Mucosa of stomach (tissue), 1 donor: ENCODE measurements at regions not wholly inside any gene's neighbourhood (a gene's known extent, or its start where the extent isn't known, plus 50 kb on each side); places are given as distances from the start of the nearest gene placed in this dataset.

ENCODE experiments used
- H3K27me3 ChIP-seq: one replicate; pipeline ENCODE4 v1.7.0; 2013; ENCODE audit warnings: mild to moderate bottlenecking, low read length; ENCODE audit not compliant: control insufficient read depth, insufficient read depth
- H3K36me3 ChIP-seq: one replicate; pipeline ENCODE4 v1.7.0; 2013; ENCODE audit warnings: low read length; ENCODE audit not compliant: control insufficient read depth, insufficient read depth
- H3K4me1 ChIP-seq: one replicate; pipeline ENCODE4 v1.7.0; 2013; ENCODE audit warnings: mild to moderate bottlenecking, low read length; ENCODE audit not compliant: control insufficient read depth, insufficient read depth
- H3K4me3 ChIP-seq: one replicate; pipeline ENCODE4 v1.7.0; 2013; ENCODE audit warnings: low read length
- H3K9ac ChIP-seq: one replicate; pipeline ENCODE4 v1.7.0; 2013; ENCODE audit warnings: mild to moderate bottlenecking, low read length, moderate library complexity
- H3K9me3 ChIP-seq: one replicate; pipeline ENCODE4 v1.7.0; 2013; ENCODE audit warnings: mild to moderate bottlenecking, low read length, moderate library complexity; ENCODE audit not compliant: control insufficient read depth
- donor health status: Pancreatic carcinoma.

DNA sequence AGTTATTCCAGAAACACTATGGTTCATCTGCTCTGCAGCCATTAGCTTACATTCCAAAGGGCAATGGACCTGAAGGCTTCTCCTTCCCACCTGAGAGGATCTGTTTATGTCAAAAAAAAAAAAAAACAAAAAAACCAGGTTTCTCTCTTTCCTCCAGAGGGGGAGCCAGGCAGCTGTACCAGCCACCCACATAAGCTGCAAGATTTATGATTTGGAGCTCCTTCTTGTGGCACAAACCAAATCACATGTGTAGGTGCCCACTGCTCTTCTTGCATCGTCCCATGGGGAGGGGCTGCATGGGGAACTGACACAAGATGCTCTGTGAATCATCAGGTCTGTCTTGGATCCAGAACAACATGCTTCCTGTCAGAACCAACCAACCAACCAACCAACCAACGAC is 231.6 kb upstream of the IGFBP3 start:
- Histone ChIP-seq H3K4me3 (no peak overlapping the region), H3K9me3 (no peaks in the 10 kb centered on the region), H3K9ac (no peak overlapping the region), H3K4me1 (peaks cover 18% of the 10 kb centered on the region), H3K36me3 (no peaks in the 10 kb centered on the region), H3K27me3 (no peaks in the 10 kb centered on the region)

DNA sequence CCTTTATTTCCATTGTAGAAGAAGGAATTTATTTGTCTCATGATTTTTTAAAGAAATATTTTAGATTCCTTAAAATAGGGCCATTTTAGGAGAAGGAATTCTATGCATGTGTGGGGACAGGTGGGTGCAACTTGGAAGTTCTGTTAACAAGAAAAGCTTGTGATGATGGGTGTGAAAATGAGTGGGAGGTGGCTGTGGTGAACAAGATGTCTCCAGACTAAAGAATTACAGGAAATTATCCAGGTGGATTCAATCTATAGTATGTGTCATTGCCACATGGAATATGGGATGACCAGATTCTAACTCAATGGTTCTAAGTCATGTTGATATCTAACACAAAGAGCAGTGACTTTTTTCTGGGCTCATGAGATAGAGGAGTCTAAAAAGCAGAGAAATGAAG is 229.6 kb upstream of the IGFBP3 start:
- no peaks in the 10 kb centered on the region for H3K36me3 ChIP-seq
- no peak overlapping the region for H3K4me3 ChIP-seq
- no peaks in the 10 kb centered on the region for H3K9me3 ChIP-seq
- H3K4me1 ChIP-seq, result peaks cover 18% of the 10 kb centered on the region
- H3K27me3 ChIP-seq, result no peaks in the 10 kb centered on the region
- no peak overlapping the region for H3K9ac ChIP-seq

DNA sequence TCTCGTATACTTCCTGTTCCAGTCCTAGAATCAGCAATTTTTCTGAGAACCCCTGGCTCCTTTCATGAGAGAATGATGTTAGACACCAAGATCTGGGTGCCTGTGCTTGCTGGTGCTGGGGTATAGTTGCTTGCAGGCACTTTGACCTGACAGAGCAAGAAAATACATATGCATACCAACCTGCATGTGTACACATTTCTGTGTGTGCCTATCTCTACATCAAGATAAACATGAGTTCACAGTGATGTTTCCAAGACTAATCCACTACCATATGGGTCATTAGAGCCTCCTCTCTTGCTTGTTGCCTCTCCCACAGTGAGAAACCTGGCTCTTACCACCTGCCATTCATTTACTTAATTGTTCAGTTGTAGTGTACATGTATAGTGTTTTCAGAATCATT is 229.1 kb upstream of the IGFBP3 start:
- Histone ChIP-seq H3K4me3 (no peak overlapping the region), H3K9me3 (no peaks in the 10 kb centered on the region), H3K36me3 (no peaks in the 10 kb centered on the region), H3K9ac (no peak overlapping the region), H3K4me1 (peaks cover 16% of the 10 kb centered on the region), H3K27me3 (no peaks in the 10 kb centered on the region)

DNA sequence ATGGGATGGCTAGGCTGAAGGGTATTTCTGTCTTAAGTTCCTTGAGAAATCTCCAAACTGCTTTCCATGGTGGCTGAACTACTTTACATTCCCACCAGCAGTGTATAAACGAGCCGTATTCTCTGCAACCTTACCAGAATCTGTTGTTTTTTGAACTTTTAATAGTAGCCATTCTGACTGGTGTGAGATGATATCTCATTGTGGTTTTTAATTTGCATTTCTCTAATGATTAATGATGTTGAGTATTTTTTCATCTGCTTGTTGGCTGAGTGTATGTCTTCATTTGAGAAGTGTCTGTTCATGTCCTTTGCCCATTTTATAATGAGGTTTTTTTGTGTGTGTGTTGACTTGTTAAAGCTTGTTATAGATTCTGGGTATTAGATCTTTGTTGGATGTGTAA is 226.8 kb upstream of the IGFBP3 start:
- Histone ChIP-seq H3K4me3 (no peak overlapping the region), H3K36me3 (no peaks in the 10 kb centered on the region), H3K4me1 (no peaks in the 10 kb centered on the region), H3K27me3 (no peaks in the 10 kb centered on the region), H3K9ac (no peak overlapping the region), H3K9me3 (no peaks in the 10 kb centered on the region)

DNA sequence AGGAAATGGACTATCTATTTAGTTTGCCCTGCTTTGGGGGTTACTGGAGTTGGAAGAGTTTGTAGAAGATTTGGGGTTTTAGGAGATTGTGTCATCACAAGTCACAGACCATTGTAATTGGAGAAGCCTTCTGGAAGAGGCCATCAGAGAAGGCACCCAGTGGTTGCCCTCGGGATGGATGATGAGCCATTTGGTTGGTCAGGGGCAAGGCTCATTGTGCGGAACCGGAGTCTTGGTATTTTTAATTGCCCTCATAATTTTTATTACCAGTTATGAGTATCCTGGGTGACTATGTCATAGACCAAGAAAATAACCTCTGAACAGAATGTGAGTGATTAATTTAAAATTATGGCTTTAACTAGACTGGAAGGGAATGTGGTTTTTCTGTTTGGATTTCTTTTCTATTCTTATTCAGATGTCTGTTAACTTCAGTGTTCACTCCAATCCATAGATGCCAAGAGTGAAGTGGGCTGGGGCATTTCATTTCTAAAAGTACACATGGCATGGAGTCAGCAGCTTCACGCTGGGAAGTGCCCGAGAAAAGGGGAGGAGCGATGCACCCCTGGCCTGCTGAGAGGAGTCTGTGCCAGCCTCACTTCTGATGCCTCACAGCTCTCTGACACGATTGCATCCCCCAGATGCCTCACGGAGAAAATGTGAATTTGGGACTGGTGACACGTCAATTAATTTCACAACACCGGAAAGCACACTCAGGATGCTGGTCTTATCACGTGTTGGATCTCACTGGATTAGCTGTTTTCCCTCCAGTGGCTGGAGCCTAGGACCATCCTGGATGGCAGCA is 225.6 kb upstream of the IGFBP3 start:
- Histone ChIP-seq H3K4me1 (no peaks in the 10 kb centered on the region), H3K27me3 (no peaks in the 10 kb centered on the region), H3K9me3 (no peaks in the 10 kb centered on the region), H3K36me3 (no peaks in the 10 kb centered on the region), H3K4me3 (no peak overlapping the region), H3K9ac (no peak overlapping the region)

DNA sequence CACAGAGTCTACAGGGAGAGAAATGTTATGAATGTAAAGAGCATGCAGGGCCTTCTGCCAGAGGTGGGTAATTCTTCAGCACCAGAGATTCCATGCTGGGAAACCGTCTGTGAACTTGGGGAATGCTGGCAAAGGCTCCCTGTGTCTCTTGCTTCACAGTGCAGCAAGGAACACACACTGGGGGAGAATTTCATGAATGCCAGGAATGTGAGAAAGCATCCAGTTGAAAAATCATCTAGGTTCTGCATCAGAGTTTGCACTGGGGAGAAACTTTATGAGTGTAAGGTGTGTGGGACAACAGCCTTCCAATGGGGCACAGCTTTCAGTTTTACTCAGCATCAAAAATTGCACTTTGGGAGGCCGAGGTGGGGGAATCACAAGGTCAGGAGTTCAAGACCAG is 224.3 kb upstream of the IGFBP3 start:
- Histone ChIP-seq H3K9ac (no peak overlapping the region), H3K9me3 (no peaks in the 10 kb centered on the region), H3K4me3 (no peak overlapping the region), H3K36me3 (no peaks in the 10 kb centered on the region), H3K27me3 (no peaks in the 10 kb centered on the region), H3K4me1 (no peaks in the 10 kb centered on the region)

DNA sequence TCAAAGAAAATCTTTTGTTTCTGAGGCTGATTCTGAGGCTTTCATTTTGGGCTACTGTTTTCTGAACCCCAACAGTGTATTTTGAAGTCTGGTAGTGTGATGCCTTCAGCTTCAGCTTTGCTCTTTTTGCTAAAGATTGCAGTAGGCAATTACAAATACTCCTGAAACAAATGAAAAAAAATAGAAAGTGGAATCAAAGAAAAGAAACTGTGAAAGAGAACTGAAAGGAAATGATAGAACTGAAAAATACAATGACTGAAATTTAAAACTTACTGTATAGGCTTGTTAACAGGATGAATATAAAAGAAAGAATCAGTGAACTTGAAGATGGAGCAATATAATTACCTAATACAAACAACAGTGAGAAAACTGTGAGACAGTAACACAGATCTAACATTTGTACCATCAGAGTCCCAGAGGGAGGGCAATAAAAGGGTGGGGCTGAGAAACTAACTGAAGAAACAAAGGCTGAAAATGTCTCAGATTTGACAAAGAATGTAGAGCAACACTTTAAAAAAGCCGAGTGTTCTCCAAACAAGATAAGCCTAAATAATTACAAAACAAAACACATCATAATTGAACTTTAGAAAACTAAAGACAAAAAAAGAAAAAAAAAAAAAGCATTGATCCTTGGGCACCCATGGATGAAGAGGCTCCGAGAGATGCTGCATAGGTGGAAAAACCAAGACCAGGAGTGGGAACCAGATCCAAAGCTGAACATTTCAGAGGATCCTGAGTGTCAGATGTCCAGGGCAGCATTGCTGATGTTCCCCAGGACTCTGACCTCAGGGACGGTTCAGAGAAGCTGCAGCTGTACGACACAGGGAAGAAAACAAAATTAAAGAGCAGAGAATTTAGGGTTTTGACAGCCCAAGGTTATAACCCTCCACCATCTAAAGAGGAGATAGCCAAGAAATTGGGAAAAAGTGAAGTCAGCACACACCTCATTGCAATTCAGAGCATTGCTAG is 223.2 kb upstream of the IGFBP3 start:
- Histone ChIP-seq H3K9me3 (no peaks in the 10 kb centered on the region), H3K4me1 (no peaks in the 10 kb centered on the region), H3K27me3 (no peaks in the 10 kb centered on the region), H3K36me3 (no peaks in the 10 kb centered on the region), H3K9ac (no peak overlapping the region), H3K4me3 (no peak overlapping the region)

GRCh38 chr7:46143421-46143820 is 222.3 kb upstream of the IGFBP3 start:
- Histone ChIP-seq H3K4me3 (no peak overlapping the region), H3K27me3 (no peaks in the 10 kb centered on the region), H3K36me3 (no peaks in the 10 kb centered on the region), H3K9me3 (no peaks in the 10 kb centered on the region), H3K4me1 (no peaks in the 10 kb centered on the region), H3K9ac (no peak overlapping the region)

- H3K4me1 ChIP-seq, result no peaks in the 10 kb centered on the region
- no peak overlapping the region for H3K9ac ChIP-seq
- H3K36me3 ChIP-seq, result no peaks in the 10 kb centered on the region
These were observed 218.0 kb upstream of the IGFBP3 start for GRCh38 chr7:46139079-46139478.

DNA sequence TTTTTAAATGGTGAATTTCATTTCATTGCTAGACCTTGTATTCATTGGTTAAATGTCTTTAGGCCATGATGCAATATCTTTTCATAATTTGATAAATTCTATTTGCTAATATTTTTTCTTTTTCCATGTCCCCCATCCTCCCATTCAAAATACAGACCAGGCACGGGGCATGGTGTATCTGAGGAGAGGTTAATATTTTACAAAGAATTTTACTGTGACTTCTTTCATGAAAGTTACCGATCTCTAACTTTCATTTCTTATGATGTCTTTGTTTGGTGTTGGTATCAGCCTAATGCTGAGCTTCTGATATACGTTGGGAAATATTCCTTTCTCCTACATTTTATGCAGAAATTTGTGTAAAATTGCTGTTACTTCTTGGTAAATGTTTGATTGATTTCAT is 216.7 kb upstream of the IGFBP3 start:
- H3K4me1 ChIP-seq, result no peaks in the 10 kb centered on the region
- no peak overlapping the region for H3K4me3 ChIP-seq
- H3K36me3 ChIP-seq, result no peaks in the 10 kb centered on the region
- no peaks in the 10 kb centered on the region for H3K27me3 ChIP-seq
- H3K9me3 ChIP-seq, result no peaks in the 10 kb centered on the region
- H3K9ac ChIP-seq, result no peak overlapping the region

More at GRCh38 chr7:46139079-46139478, 218.0 kb upstream of the IGFBP3 start:
- Histone ChIP-seq H3K27me3 (no peaks in the 10 kb centered on the region), H3K9me3 (no peaks in the 10 kb centered on the region), H3K4me3 (no peak overlapping the region)

- Histone ChIP-seq H3K27me3 (no peaks in the 10 kb centered on the region), H3K4me1 (no peaks in the 10 kb centered on the region), H3K9me3 (no peaks in the 10 kb centered on the region), H3K9ac (no peak overlapping the region), H3K36me3 (no peaks in the 10 kb centered on the region), H3K4me3 (no peak overlapping the region)
These were observed 214.5 kb upstream of the IGFBP3 start for GRCh38 chr7:46135557-46135956.

- no peaks in the 10 kb centered on the region for H3K4me1 ChIP-seq
- no peaks in the 10 kb centered on the region for H3K27me3 ChIP-seq
- H3K9ac ChIP-seq, result no peak overlapping the region
- no peaks in the 10 kb centered on the region for H3K36me3 ChIP-seq
- H3K9me3 ChIP-seq, result no peaks in the 10 kb centered on the region
- no peak overlapping the region for H3K4me3 ChIP-seq
These were observed 213.7 kb upstream of the IGFBP3 start for GRCh38 chr7:46134795-46135194.
